GM20000 (cell line): ENCODE measurements at regions not wholly inside any gene's neighbourhood (a gene's known extent, or its start where the extent isn't known, plus 50 kb on each side); places are given as distances from the start of the nearest gene placed in this dataset.

Experiments used
- DNase-seq: peaks from one replicate; pipeline ENCODE4 v3.0.0; 2012; ENCODE audit warnings: low spot score
- CTCF ChIP-seq: IDR thresholded peaks from 2 replicates; pipeline ENCODE4 v1.5.1; 2012; ENCODE audit warnings: mild to moderate bottlenecking, control low read depth; ENCODE audit errors: extremely low read depth, missing control alignments

GRCh38 chr9:11039006-11039405 is 426.2 kb upstream of the PTPRD start:
- no peak for DNase-seq
- TF ChIP-seq CTCF = no peak

DNA sequence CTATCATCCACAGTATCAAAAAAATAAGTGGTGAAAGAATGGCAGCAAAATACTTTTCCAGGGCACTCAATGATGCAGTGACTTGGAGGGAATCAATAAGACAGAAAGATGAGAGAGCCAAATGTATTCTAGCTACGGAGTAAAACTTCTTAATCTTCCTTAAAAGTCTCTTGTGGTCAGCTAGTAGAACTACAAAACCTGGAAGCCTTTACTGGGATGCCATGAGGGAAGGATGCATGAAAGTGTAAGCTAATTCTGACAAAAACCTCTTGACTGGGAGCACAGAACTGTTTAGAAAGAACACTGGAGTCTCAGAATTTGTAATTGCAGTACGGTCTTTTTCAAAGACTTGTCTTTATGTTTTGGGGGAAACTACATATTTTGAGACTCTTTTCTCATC is 432.8 kb upstream of the PTPRD start:
- no peak for TF ChIP-seq CTCF
- DNase-seq = no peak

- TF ChIP-seq CTCF = no peak
- no peak for DNase-seq
Observed at GRCh38 chr9:11063263-11063662, 450.5 kb upstream of the PTPRD start.

DNA sequence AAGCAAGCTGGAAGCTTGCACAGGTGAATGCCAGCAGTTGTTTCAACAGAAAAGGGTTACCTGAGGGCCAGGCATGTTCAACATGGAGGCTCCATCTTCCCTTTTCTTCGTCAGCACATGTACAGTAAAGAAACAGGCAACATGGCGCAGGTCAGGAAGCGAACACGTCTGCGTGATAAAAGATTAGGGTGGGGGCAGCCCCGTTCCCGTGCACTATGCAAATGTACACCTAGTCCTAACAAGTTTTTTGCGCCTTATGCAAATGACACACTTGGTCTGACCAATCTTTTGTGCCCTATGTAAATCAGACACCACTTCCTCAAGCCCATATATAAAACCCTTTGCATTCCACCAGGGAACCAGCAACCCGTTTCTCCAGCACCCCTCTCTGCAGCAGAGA is 452.1 kb upstream of the PTPRD start:
- DNase-seq = no peak
- no peak for TF ChIP-seq CTCF

DNA sequence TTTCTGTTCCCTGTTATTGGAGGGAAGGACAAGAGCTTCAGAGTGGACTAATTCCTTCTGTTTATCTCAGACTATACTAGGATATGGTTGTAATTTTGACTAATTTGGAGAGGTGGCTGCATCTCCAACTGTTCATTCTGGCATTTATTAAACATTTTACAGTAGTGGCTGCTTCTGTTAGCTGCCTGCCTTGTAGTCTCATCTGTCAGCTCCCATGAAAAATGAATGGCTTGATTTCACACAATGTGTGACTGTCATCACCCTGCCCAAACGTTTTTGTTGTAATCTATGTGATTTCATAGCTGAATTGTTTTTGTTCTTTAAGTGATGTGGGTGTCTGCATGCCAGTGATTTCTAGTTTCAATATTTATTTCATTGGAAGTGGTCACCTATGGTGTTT is 459.4 kb upstream of the PTPRD start:
- no peak for DNase-seq
- TF ChIP-seq CTCF = no peak

DNA sequence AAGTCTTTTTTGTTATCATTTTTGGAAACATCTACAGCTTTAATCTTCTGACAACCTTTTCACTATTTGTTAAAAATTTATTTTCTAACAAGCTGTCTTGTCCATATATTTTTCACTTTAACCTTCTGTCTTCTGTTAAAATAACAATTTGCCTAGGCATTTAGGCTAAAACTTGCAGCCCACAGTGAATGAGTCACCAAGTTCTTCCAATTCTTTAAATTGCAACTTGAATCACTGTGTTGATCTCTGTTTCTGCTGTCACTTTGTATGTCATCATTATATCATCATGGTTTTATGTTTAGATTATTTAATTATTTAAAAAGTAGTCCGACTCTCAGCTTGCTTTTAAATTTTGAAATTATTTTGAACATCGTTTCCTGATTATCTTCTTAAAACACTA is 473.8 kb upstream of the PTPRD start:
- no peak for DNase-seq
- no peak for TF ChIP-seq CTCF

DNA sequence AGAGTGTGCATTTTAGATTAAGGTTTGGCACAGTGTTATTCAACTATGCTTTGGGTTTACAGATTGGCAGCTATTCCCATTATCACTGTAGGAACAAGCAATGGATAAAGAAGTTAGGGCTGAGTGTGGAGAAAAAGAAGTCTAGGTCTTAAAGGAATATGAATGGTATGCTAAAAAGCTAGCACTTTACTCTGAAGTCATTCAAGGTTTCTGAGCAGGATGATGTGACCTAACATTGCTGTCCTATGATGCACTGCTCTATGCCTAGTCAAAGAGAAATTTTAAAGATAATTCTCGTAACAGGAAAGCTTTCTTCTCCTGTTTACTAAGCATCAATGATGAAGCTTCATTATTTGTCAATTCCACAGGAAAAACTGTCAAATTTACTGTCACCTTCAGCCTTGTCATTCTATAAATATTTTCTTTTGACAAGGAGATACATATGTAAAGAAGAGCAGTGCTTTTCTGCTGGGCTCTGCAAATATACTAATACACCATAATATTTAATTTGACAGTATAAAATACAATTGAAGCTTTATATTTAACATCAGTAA is 476.1 kb upstream of the PTPRD start:
- no peak for TF ChIP-seq CTCF
- DNase-seq = no peak

- no peak for DNase-seq
- TF ChIP-seq CTCF = no peak
Observed at GRCh38 chr9:11092974-11093373, 480.2 kb upstream of the PTPRD start.
